DOHH2 (cell line): ENCODE measurements at regions not wholly inside any gene's neighbourhood (a gene's known extent, or its start where the extent isn't known, plus 50 kb on each side); places are given as distances from the start of the nearest gene placed in this dataset.

Source experiments
- EZH2phosphoT487 ChIP-seq: fragments of 200-600 bp; sonication (generic); IDR thresholded peaks from 2 replicates; pipeline ENCODE4 v1.6.1; 2017; ENCODE audit warnings: borderline replicate concordance, mild to moderate bottlenecking, antibody characterized with exemption, low read length, moderate library complexity, mixed read lengths
- TF ChIP-seq, protein P1 (sequence below): fragments of 200-600 bp; sonication (generic); IDR thresholded peaks from one replicate; pipeline ENCODE4 v1.5.1; 2014; ENCODE audit warnings: antibody characterized with exemption, mild to moderate bottlenecking, low read depth, low read length; ENCODE audit not compliant: poor library complexity, severe bottlenecking

DNA sequence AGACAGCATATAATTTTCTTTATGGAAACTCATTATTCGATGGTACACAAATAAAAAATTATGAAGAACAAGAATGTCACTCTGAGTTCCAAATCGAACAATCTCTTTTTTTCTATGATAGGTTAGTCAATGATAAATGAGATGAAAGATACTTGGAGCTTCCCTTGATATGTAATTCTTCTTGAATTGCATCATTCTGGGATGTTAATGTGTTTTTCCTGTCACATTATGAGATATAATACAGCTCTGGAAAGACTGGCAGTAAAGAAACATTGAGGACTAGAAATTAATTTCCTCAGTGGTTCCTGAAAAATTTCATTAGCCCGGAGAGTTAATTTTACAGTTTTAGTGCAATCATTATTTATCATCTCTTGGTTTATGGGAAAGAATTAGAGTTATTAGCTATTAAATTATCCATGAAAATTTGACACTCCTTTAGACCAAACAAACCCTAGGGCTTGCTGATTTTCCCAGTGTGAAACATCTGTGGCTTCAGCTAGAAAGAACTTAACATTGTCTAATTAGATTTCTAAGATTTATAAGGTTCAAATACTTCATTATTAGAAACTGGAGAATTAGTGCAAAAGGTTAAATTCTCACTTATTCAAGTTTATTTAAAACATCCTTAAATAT is 1546.6 kb upstream of the TENM3 start:
- TF ChIP-seq, protein P1, sequence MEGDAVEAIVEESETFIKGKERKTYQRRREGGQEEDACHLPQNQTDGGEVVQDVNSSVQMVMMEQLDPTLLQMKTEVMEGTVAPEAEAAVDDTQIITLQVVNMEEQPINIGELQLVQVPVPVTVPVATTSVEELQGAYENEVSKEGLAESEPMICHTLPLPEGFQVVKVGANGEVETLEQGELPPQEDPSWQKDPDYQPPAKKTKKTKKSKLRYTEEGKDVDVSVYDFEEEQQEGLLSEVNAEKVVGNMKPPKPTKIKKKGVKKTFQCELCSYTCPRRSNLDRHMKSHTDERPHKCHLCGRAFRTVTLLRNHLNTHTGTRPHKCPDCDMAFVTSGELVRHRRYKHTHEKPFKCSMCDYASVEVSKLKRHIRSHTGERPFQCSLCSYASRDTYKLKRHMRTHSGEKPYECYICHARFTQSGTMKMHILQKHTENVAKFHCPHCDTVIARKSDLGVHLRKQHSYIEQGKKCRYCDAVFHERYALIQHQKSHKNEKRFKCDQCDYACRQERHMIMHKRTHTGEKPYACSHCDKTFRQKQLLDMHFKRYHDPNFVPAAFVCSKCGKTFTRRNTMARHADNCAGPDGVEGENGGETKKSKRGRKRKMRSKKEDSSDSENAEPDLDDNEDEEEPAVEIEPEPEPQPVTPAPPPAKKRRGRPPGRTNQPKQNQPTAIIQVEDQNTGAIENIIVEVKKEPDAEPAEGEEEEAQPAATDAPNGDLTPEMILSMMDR: no peak
- TF ChIP-seq EZH2phosphoT487: no peak
